ENCODE measurements at regions not wholly inside any gene's neighbourhood (a gene's known extent, or its start where the extent isn't known, plus 50 kb on each side); places are given as distances from the start of the nearest gene placed in this dataset.
"Not testable (repeated sequence)": the region's sequence is repeated elsewhere in the genome, so short reads cannot be mapped to it uniquely, and the experiment has no call there.

GRCh38 chr18:34352385-34353163, 127.9 kb upstream of the NOL4 start:
- peak in 3 of 56 donors; percentile 4 to 28 (median 4) for DNase-seq

GRCh38 chr18:34354351-34354750, 129.6 kb upstream of the NOL4 start:
- no peak for DNase-seq

GRCh38 chr18:34357944-34358580, 133.3 kb upstream of the NOL4 start:
- DNase-seq: no peak

DNA sequence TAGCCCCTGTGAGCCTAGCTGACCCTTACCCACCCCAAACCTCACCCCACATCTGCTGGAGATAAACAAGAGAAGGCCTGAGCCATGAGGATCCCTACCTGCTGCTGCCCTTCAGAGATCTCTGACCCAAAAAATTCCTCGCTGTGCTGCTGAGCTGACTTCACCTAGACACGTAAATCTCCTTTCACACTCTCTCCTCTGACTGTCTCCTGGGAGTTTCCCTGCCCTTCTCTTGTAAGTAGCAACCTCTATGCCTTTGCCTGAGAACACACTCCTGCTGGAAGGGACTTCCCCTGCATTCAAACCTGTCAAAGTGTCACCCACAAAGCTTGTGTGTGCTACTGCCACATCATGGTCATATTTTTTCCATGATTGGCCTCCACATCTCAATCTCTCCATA, 134.2 kb upstream of the NOL4 start:
- DNase-seq: no peak

DNA sequence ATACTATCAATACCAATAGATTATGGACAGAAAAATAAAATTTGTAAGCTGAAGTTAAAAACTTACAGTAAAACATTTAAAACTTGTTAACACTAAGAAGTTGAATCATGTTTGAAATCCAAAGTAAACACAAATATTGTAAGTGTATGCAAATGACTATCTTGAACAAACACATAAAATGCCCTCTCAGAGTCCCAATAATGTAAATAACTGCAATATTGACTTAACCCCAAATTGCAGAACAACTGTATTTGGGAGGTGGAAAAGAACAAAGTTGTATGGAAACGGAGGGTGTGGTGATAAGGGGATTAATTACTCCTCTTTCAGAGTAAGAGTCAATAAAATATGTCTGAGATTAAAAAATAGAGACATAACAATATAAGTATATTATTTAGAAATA, 140.0 kb upstream of the NOL4 start:
- no peak for DNase-seq

- DNase-seq: no peak
Measured at GRCh38 chr18:34370704-34371395, 146.1 kb upstream of the NOL4 start.

- no peak for DNase-seq
Measured at GRCh38 chr18:34380326-34380725, 155.6 kb upstream of the NOL4 start.

- no peak for DNase-seq
Measured at GRCh38 chr18:34385311-34385710, 160.6 kb upstream of the NOL4 start.

DNA sequence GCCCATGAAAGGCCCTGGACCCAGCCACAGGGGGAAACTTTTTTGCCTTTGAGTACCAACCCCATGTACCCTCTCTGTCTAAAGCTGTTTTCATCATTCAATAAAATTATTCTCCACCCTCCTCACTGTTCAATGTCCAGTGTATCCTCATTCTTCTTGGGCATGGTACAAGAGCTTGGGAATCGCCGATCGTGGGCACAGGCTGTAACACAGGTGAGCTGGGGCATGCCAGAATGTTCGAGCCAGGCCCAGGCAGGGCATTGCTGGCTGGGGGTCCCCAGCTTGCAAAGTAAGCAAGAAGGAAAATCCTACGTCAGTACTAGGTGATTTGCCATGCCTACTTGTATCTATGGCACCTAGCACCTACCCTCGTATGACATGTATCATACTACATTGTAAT, 162.1 kb upstream of the NOL4 start:
- no peak for DNase-seq

DNA sequence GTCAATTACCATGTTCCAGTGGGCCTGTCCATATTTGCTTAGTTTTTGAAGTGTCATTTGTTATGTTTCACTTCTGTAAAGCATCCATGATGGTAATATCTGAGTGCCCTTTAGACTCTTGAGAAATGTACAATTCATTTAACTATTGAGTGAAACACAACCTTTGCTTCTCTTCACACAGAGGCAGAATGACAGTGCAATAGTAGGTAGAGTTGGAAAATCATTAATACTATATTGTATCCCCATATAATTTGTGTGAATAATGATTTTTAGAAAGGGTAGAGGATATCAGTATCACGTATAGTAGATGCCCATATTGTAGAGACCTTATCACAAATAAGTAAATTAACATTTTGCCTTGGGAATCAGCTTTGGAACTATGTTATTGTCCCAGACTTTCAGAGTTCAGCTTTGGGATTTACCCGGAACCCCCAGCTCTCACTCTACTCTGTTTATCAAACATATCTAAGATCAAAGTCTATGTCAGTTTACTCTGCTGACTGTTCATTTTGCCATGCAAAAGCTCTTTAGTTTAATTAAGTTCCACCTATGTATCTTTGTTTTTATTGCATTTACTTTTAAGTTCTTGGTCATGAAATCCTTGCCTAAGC, 172.7 kb upstream of the NOL4 start:
- DNase-seq: no peak

- no peak for DNase-seq
Measured at GRCh38 chr18:34399892-34400291, 175.2 kb upstream of the NOL4 start.

GRCh38 chr18:34400834-34401233, 176.1 kb upstream of the NOL4 start:
- no peak for DNase-seq

GRCh38 chr18:34401775-34402174, 177.1 kb upstream of the NOL4 start:
- no peak for DNase-seq

GRCh38 chr18:34407471-34407870, 182.8 kb upstream of the NOL4 start:
- not testable (repeated sequence) for DNase-seq

DNA sequence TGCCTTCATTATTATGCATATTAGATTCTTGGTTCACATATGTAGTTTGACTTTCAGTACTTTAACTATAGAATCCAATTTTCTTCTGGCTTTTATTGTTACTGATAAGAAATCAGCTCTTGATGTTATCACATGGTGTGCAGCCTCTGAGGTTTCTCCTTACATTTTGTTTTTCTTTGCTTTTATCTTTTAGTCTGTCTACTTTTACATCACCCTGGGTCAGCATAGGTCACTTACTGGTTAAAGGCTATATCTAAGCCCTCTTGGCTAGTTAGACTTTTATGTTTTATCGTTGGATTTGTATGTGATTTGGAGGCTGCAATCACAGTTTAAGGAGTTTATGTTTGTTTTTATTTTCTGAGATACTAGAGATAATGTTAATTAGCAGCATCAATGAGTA, 187.2 kb upstream of the NOL4 start:
- DNase-seq: no peak

DNA sequence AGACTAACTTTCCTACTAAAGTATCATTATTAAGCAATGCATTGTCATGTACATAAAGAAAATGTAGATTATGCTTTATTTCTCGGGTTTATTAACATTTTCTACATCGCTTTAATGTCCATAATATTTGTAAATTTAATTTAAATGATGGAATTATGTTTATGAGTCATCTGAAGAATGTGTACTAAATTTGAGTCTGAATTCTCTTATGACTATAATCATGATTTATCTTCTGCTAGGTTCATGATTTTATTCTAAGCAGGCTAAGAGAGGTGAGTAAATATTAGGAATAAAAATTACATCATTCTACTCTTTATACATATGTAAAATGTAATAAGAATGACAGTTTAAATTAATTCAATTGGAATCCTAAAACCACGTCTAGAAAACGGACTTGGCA, 206.3 kb upstream of the NOL4 start:
- DNase-seq: no peak

DNA sequence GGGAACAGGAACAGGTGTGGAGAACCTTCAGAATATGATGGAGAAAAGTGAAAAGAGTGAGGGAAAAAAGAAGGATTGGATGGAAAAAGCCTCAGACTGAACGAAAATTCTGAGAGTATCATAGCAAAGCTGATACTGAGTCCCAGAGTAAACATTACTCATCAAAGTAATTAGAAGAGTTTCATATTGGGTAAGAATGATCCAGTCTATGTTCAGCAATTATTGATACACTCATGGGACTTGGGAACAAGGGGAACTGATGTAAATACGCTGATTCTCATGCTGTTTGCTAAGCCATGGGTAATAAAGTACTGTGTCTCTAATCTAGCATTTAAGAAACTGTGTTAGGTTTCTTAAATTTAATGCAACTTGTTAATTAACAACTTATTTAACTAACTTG, 219.9 kb upstream of the NOL4 start:
- no peak for DNase-seq

DNA sequence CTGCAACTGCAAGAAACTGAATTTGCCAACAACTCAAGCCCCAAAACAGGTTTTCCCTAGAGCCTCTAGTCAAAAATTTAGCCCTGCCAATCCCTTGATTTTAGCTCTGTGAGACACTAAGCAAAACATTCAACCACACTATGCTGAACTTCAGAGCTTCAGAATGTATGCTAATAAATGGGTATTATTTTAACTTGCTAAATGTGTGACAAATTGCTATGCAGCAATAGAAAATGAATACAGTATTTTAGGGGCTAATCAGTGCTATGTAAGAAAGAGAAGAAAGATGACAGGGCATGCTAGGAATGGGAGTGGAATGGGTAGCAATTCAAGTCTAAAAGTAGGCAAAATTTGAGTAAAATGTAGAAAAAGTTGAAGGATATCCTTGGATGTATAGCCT, 223.9 kb upstream of the NOL4 start:
- no peak for DNase-seq

DNA sequence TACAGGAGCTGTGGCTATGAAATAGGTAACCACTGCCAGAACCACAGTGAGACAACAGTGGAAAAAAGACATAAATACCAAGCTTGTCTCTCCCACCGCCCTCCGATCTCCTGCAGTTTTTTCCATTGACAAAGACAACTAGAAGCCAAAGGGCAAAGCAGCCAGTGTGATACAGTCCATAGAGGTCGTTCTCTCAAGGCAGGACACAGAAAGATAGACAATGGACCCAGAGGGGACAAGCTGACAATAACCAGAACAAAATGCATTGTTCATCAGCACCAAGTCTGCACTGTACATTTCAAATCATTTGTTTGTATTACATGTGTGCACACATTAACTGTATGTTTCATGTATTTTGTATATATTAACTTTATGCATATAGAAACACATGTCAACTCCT, 233.0 kb upstream of the NOL4 start:
- no peak for DNase-seq

- no peak for DNase-seq
Measured at GRCh38 chr18:34458410-34458977, 233.8 kb upstream of the NOL4 start.

DNA sequence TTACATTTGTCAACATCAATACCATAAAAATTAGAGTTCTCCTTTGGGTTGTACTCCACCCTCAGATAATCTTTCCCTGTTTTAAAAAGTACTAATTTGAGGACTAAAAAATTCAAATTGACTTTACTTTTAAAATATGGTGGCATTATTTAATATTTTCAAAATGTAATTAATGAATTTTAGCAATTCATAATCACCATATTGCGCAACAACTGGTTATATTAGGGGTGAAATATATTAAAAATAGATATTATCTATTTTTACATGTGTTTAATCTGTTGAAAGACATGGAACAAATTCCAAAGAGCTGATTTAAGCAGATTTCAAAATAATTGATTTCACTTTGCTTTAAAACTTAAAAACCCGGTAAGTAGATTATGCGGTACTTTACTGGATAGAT, 236.6 kb upstream of the NOL4 start:
- DNase-seq: no peak

GRCh38 chr18:34467058-34467457, 242.3 kb upstream of the NOL4 start:
- no peak for DNase-seq

Measured in amygdala (tissue), 56 donors.